GM12878 (cell line): ENCODE measurements at regions not wholly inside any gene's neighbourhood (a gene's known extent, or its start where the extent isn't known, plus 50 kb on each side); places are given as distances from the start of the nearest gene placed in this dataset.

ENCODE experiments used
- ATAC-seq: fragments of 200-7000 bp; cut with Tn5 transposase; 3 replicates; pipeline ENCODE4 v1.9.1; 2020; ENCODE audit warnings: mild to moderate bottlenecking, moderate library complexity
- BruUV-seq: library from RNA; stranded (reverse); fragments of 400-500 nt; replicated peaks from 2 replicates; lab custom pipeline; 2021; lab: Mats Ljungman, UMichigan
- CTCF ChIA-PET: fragments of 300-600 bp; sonication (Branson Sonifier 250); formaldehyde crosslinking; extraction: SDS; loops from one replicate; lab custom pipeline; 2021; ENCODE audit warnings: inconsistent platforms; lab: Yijun Ruan, JAX
- POLR2A ChIA-PET: fragments of 350-600 bp; formaldehyde crosslinking; extraction: SDS; loops from one replicate; lab custom pipeline; 2021; ENCODE audit warnings: inconsistent platforms; lab: Charles Lee
- RAD21 ChIA-PET: fragments of 300-600 bp; sonication (Branson Sonifier 250); formaldehyde crosslinking; loops from one replicate; lab custom pipeline; 2023; ENCODE audit warnings: antibody characterized with exemption; ENCODE audit not compliant: unreplicated experiment; lab: Charles Lee
- SMC1A ChIA-PET: fragments of 300-600 bp; sonication (Branson Sonifier 250); formaldehyde crosslinking; loops from one replicate; lab custom pipeline; 2023; ENCODE audit not compliant: unreplicated experiment, uncharacterized antibody; lab: Charles Lee
- DNase-seq: peaks from one replicate; pipeline ENCODE4 v3.0.0-alpha.2; 2011; ENCODE audit warnings: low read depth, low spot score
- FAIRE-seq: peaks from 3 replicates; lab custom pipeline; 2011; peaks lifted over from hg19 to GRCh38; lab: Jason Lieb, UNC
- H2AFZ ChIP-seq: 2 replicates; pipeline ENCODE4 v1.6.0; 2011; ENCODE audit warnings: low read depth, low read length, control low read depth; ENCODE audit not compliant: control insufficient read depth
- H3K27ac ChIP-seq: 2 replicates; pipeline ENCODE4 v1.5.1; 2011; ENCODE audit warnings: control low read depth; ENCODE audit not compliant: control insufficient read depth, insufficient read depth
- H3K27me3 ChIP-seq, 2 experiments: replicated peaks in 1 of 2; 2 replicates each; pipeline versions ENCODE4 v1.6.0 to v1.6.1; 2011; ENCODE audit warnings: low read length in 1 of 2; ENCODE audit not compliant: control insufficient read depth in 2 of 2, insufficient read depth in 2 of 2
- H3K36me3 ChIP-seq, 2 experiments: 2 replicates each; pipeline ENCODE4 v1.5.1; 2011; ENCODE audit warnings: low read length in 1 of 2; ENCODE audit not compliant: control insufficient read depth in 2 of 2, insufficient read depth in 2 of 2
- H3K4me1 ChIP-seq: 2 replicates; pipeline ENCODE4 v1.6.1; 2011; ENCODE audit warnings: mild to moderate bottlenecking, low read length, moderate library complexity, mixed read lengths; ENCODE audit not compliant: control insufficient read depth, insufficient read depth
- H3K4me2 ChIP-seq: 2 replicates; pipeline ENCODE4 v1.6.0; 2011; ENCODE audit warnings: control low read depth; ENCODE audit not compliant: control insufficient read depth, insufficient read depth
- H3K4me3 ChIP-seq: fragments of 200-600 bp; sonication (generic); 2 replicates; pipeline ENCODE4 v1.5.1; 2016
- H3K79me2 ChIP-seq: 2 replicates; pipeline ENCODE4 v1.6.0; 2011; ENCODE audit warnings: low read length; ENCODE audit not compliant: control insufficient read depth, insufficient read depth
- H3K9ac ChIP-seq: 2 replicates; pipeline ENCODE4 v1.8.0; 2011; ENCODE audit warnings: low read length, control low read depth, mixed read lengths; ENCODE audit not compliant: control insufficient read depth, insufficient read depth
- H3K9me3 ChIP-seq: replicated peaks from 3 replicates; pipeline ENCODE4 v1.5.1; 2011; ENCODE audit warnings: mild to moderate bottlenecking, low read length; ENCODE audit not compliant: control insufficient read depth, insufficient read depth
- H4K20me1 ChIP-seq: 2 replicates; pipeline ENCODE4 v1.6.0; 2011; ENCODE audit not compliant: control insufficient read depth, insufficient read depth
- CHD1 ChIP-seq: IDR thresholded peaks from 2 replicates; pipeline ENCODE4 v1.6.1; 2012; ENCODE audit warnings: low read depth, low read length, improper control_type of control experiment
- CHD2 ChIP-seq: IDR thresholded peaks from 2 replicates; pipeline ENCODE4 v1.6.1; 2011; ENCODE audit warnings: low read depth, low read length, improper control_type of control experiment, borderline replicate concordance
- CREM ChIP-seq: IDR thresholded peaks from 2 replicates; pipeline ENCODE4 v1.6.1; 2014; ENCODE audit warnings: antibody characterized with exemption, low read depth
- E2F8 ChIP-seq: fragments of 450-650 bp; IDR thresholded peaks from 2 replicates; pipeline ENCODE4 v1.6.1; 2018; ENCODE audit warnings: mild to moderate bottlenecking, low read depth, moderate library complexity; ENCODE audit not compliant: partially characterized antibody
- MYB ChIP-seq: fragments of 150-350 bp; IDR thresholded peaks from 2 replicates; pipeline ENCODE4 v1.6.1; 2014; ENCODE audit warnings: mild to moderate bottlenecking, low read depth, low read length, borderline replicate concordance
- MYC ChIP-seq: IDR thresholded peaks from 2 replicates; pipeline ENCODE4 v1.6.1; 2011; ENCODE audit warnings: mild to moderate bottlenecking, low read length, moderate library complexity, inconsistent platforms; ENCODE audit not compliant: insufficient read depth, insufficient replicate concordance, insufficient read length, severe bottlenecking
- NFXL1 ChIP-seq: fragments of 450-650 bp; IDR thresholded peaks from 2 replicates; pipeline ENCODE4 v1.6.1; 2017; ENCODE audit warnings: antibody characterized with exemption, mild to moderate bottlenecking, borderline replicate concordance
- NR2C2 ChIP-seq: IDR thresholded peaks from 2 replicates; pipeline ENCODE4 v1.6.1; 2011; ENCODE audit warnings: borderline replicate concordance, low read depth; ENCODE audit not compliant: control insufficient read depth, insufficient read length
- PBX3 ChIP-seq: IDR thresholded peaks from 2 replicates; pipeline ENCODE4 v1.6.1; 2011; ENCODE audit warnings: mild to moderate bottlenecking, low read depth, low read length, moderate library complexity; ENCODE audit not compliant: insufficient replicate concordance
- SMAD1 ChIP-seq: fragments of 450-650 bp; IDR thresholded peaks from 2 replicates; pipeline ENCODE4 v1.6.1; 2018; ENCODE audit warnings: mild to moderate bottlenecking, low read depth; ENCODE audit not compliant: partially characterized antibody
- SMC3 ChIP-seq: IDR thresholded peaks from 2 replicates; pipeline ENCODE4 v1.6.1; 2011; ENCODE audit warnings: low read length, improper control_type of control experiment, borderline replicate concordance
- SP1 ChIP-seq: IDR thresholded peaks from one replicate; pipeline ENCODE4 v1.6.1; 2011; ENCODE audit warnings: low read depth, low read length
- ZBTB33 ChIP-seq: fragments of 450-650 bp; IDR thresholded peaks from 2 replicates; pipeline ENCODE4 v1.6.1; 2017; ENCODE audit warnings: mild to moderate bottlenecking
- ZNF384 ChIP-seq: IDR thresholded peaks from 2 replicates; pipeline ENCODE4 v1.6.1; 2012; ENCODE audit warnings: low read depth, mild to moderate bottlenecking, low read length, improper control_type of control experiment, borderline replicate concordance
- WGBS: methylation state at CpG from one replicate; pipeline ENCODE4 v1.1.6; 2016; ENCODE audit warnings: low lambda C conversion rate; ENCODE audit not compliant: insufficient replicate concordance, insufficient coverage; ENCODE audit errors: missing lambda C conversion rate; 5-methylcytosine and 5-hydroxymethylcytosine counted together
- in situ Hi-C: fragments of 300-500 bp; cut with MboI; formaldehyde crosslinking; loops from 9 replicates; pipeline ENCODE4 v1.14.3; 2018; ENCODE audit warnings: mixed read lengths
- intact Hi-C: fragments of 100-400 bp; cut with micrococcal nuclease; formaldehyde crosslinking; loops from one replicate; pipeline ENCODE4 v1.14.2; 2022; ENCODE audit not compliant: unreplicated experiment
- TF ChIP-seq, protein P1 (sequence below): IDR thresholded peaks from 2 replicates; pipeline ENCODE4 v1.6.1; 2012; ENCODE audit warnings: mild to moderate bottlenecking, low read depth, low read length

DNA sequence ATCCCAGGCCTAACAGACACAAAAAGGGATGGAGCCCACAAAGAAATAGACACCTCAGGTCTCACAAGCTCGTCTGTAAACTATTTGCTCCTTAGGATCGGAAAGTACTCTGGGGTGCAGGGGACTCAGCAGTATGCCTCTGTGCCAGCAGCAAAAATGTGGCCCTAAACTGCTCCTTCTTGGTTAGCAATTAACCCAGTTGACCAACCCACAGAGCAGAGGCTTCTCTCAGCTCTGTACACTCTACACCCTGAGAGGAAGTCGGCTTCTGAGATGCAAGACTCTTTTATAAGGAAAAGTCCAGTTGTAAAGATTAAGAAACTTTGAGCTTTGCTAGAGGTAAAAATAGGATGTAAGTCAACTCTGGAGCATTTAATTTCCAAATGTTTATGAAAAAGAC lies 156.3 kb upstream of the PRSS58 start:
- BruUV-seq = no TSS peak
- FAIRE-seq (no peak), ATAC-seq (peak; percentile 61), DNase-seq (no peak)
- Histone ChIP-seq H3K4me3 (no peak overlapping the region), H3K9ac (no peak overlapping the region), H2AFZ (no peak overlapping the region), H3K4me1 (no peaks in the 10 kb centered on the region), H3K79me2 (no peaks in the 10 kb centered on the region), H3K9me3 (no peaks in the 10 kb centered on the region), H3K27me3 (no peaks in the 10 kb centered on the region; a peak in 1 of 4 replicates), H3K36me3 (no peaks in the 10 kb centered on the region), H4K20me1 (no peaks in the 10 kb centered on the region), H3K27ac (no peak overlapping the region), H3K4me2 (no peak overlapping the region)
- POLR2A ChIA-PET = no interaction called here
- 0% methylated on average over 3 of the region's 3 CpGs for WGBS
- CTCF ChIA-PET = interaction anchor here (1.0 to 2.3 kb wide), 4 partner anchors 9 to 70 kb away, joined by 3 to 12 read pairs (median 9); no protein-coding TSS in a partner anchor
- intact Hi-C loops = no loop called here
- in situ Hi-C loops = no loop called here
- SMC1A ChIA-PET = no interaction called here
- RAD21 ChIA-PET = interaction anchor here (1.5 kb wide), 1 partner anchor 69 kb away, joined by 3 read pairs; no protein-coding TSS in a partner anchor
- no peak for TF ChIP-seq MYB
- TF ChIP-seq MYC = no peak
- no peak for TF ChIP-seq ZBTB33
- no peak for TF ChIP-seq NR2C2
- TF ChIP-seq SMC3 = no peak
- no peak for TF ChIP-seq NFXL1
- TF ChIP-seq PBX3 = no peak
- no peak for TF ChIP-seq ZNF384
- TF ChIP-seq CHD1 = no peak
- TF ChIP-seq SP1 = no peak
- no peak for TF ChIP-seq E2F8
- TF ChIP-seq CREM = no peak
- TF ChIP-seq SMAD1 = no peak
- no peak for TF ChIP-seq CHD2
- TF ChIP-seq, protein P1, sequence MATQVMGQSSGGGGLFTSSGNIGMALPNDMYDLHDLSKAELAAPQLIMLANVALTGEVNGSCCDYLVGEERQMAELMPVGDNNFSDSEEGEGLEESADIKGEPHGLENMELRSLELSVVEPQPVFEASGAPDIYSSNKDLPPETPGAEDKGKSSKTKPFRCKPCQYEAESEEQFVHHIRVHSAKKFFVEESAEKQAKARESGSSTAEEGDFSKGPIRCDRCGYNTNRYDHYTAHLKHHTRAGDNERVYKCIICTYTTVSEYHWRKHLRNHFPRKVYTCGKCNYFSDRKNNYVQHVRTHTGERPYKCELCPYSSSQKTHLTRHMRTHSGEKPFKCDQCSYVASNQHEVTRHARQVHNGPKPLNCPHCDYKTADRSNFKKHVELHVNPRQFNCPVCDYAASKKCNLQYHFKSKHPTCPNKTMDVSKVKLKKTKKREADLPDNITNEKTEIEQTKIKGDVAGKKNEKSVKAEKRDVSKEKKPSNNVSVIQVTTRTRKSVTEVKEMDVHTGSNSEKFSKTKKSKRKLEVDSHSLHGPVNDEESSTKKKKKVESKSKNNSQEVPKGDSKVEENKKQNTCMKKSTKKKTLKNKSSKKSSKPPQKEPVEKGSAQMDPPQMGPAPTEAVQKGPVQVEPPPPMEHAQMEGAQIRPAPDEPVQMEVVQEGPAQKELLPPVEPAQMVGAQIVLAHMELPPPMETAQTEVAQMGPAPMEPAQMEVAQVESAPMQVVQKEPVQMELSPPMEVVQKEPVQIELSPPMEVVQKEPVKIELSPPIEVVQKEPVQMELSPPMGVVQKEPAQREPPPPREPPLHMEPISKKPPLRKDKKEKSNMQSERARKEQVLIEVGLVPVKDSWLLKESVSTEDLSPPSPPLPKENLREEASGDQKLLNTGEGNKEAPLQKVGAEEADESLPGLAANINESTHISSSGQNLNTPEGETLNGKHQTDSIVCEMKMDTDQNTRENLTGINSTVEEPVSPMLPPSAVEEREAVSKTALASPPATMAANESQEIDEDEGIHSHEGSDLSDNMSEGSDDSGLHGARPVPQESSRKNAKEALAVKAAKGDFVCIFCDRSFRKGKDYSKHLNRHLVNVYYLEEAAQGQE = no peak
